Stomach (tissue), 4 donors: ENCODE measurements at regions not wholly inside any gene's neighbourhood (a gene's known extent, or its start where the extent isn't known, plus 50 kb on each side); places are given as distances from the start of the nearest gene placed in this dataset.

Experiments used
- CTCF ChIP-seq, 7 experiments: fragments of 450-650 bp in 4 of 7; fragments of 200-600 bp in 3 of 7; sonication (generic) in 3 of 7; IDR thresholded peaks; one replicate each; pipeline ENCODE4 v1.5.1; 2016 to 2019; ENCODE audit warnings: antibody characterized with exemption in 7 of 7, control low read depth in 2 of 7, mild to moderate bottlenecking in 1 of 7
- POLR2A ChIP-seq, 4 donors: fragments of 450-650 bp; IDR thresholded peaks; one replicate each; pipeline ENCODE4 v1.6.1; 2016; ENCODE audit warnings: antibody characterized with exemption in 4 of 4, control low read depth in 2 of 4, mild to moderate bottlenecking in 1 of 4, moderate library complexity in 1 of 4
- POLR2AphosphoS5 ChIP-seq, 3 donors: sonication (generic); formaldehyde crosslinking; IDR thresholded peaks; one replicate each; pipeline ENCODE4 v1.6.1; 2016; ENCODE audit warnings: antibody characterized with exemption in 3 of 3

DNA sequence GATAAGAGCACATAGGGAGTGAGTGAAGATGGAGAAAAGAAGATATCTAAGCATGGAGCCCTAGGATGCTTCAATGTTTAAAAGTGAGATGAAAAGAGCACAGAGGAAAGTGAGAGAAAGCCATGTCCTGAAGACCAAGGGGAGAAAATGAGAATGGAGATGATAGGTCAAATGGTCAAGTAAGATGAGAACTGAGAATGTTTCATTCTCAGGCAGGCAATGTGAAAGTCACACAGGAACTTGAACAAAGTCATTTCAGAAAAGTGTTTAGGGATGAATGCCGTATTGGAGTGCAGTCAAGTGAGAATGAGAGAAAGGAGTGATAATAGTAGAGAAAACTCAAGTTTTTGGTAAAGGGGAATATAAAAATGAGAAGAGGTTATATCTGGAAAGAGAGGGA lies 148.7 kb upstream of the PTCHD1 start:
- no peak for TF ChIP-seq POLR2AphosphoS5 (IDR thresholded peaks at IDR 0.05)
- no peak for TF ChIP-seq CTCF (IDR thresholded peaks at IDR 0.05)
- no peak for TF ChIP-seq POLR2A (IDR thresholded peaks at IDR 0.05)
